GM23338 (cell line): ENCODE measurements at regions not wholly inside any gene's neighbourhood (a gene's known extent, or its start where the extent isn't known, plus 50 kb on each side); places are given as distances from the start of the nearest gene placed in this dataset.

Experiments used
- ATAC-seq: fragments of 200-7000 bp; cut with Tn5 transposase; 3 replicates; pipeline ENCODE4 v1.9.1; 2020
- DNase-seq: peaks from one replicate; pipeline ENCODE4 v3.0.0-alpha.2; 2015; ENCODE audit warnings: low spot score
- H2AFZ ChIP-seq: fragments of 200-600 bp; sonication (generic); 2 replicates; pipeline ENCODE4 v1.8.0; 2016; ENCODE audit warnings: antibody characterized with exemption, mild to moderate bottlenecking, moderate library complexity
- H3F3A ChIP-seq: fragments of 200-600 bp; sonication (generic); replicated peaks from 2 replicates; pipeline ENCODE4 v1.8.0; 2017; ENCODE audit warnings: antibody characterized with exemption, mixed run types, low read depth
- H3K27ac ChIP-seq: fragments of 200-600 bp; sonication (generic); 2 replicates; pipeline ENCODE4 v1.6.1; 2016; ENCODE audit warnings: low read depth
- H3K27me3 ChIP-seq: fragments of 200-600 bp; sonication (generic); 2 replicates; pipeline ENCODE4 v1.8.0; 2016; ENCODE audit warnings: mild to moderate bottlenecking, mixed run types, moderate library complexity; ENCODE audit not compliant: insufficient read depth
- H3K36me3 ChIP-seq: fragments of 200-600 bp; sonication (generic); 2 replicates; pipeline ENCODE4 v1.8.0; 2016; ENCODE audit warnings: mild to moderate bottlenecking; ENCODE audit not compliant: insufficient read depth
- H3K4me1 ChIP-seq: fragments of 200-600 bp; sonication (generic); 2 replicates; pipeline ENCODE4 v1.8.0; 2016; ENCODE audit warnings: mild to moderate bottlenecking, moderate library complexity; ENCODE audit not compliant: insufficient read depth
- H3K4me2 ChIP-seq: fragments of 200-600 bp; sonication (generic); 2 replicates; pipeline ENCODE4 v1.7.1; 2017; ENCODE audit warnings: mixed run types
- H3K4me3 ChIP-seq: fragments of 200-600 bp; sonication (generic); 2 replicates; pipeline ENCODE4 v1.6.1; 2016; ENCODE audit warnings: mixed run types
- H3K79me2 ChIP-seq: fragments of 200-600 bp; sonication (generic); replicated peaks from 2 replicates; pipeline ENCODE4 v1.8.0; 2017; ENCODE audit warnings: mild to moderate bottlenecking; ENCODE audit not compliant: insufficient read depth
- H3K9me2 ChIP-seq: fragments of 200-600 bp; sonication (generic); 2 replicates; pipeline ENCODE4 v1.8.0; 2017; ENCODE audit not compliant: insufficient read depth
- H4K20me1 ChIP-seq: fragments of 200-600 bp; sonication (generic); replicated peaks from 2 replicates; pipeline ENCODE4 v1.8.0; 2017; ENCODE audit warnings: mild to moderate bottlenecking; ENCODE audit not compliant: insufficient read depth
- H3K27ac Mint-ChIP-seq: 2 replicates; pipeline ENCODE4 v1.8.0; 2020; ENCODE audit warnings: inconsistent platforms, mild to moderate bottlenecking, moderate library complexity, mixed read lengths
- H3K27me3 Mint-ChIP-seq: 3 replicates; pipeline ENCODE4 v1.8.0; 2022; ENCODE audit warnings: low read depth, mild to moderate bottlenecking, moderate library complexity, mixed read lengths, inconsistent platforms; ENCODE audit not compliant: insufficient read depth, poor library complexity
- H3K36me3 Mint-ChIP-seq: 3 replicates; pipeline ENCODE4 v1.8.0; 2021; ENCODE audit warnings: low read depth, mild to moderate bottlenecking, inconsistent platforms, moderate library complexity, mixed read lengths
- H3K4me1 Mint-ChIP-seq: 3 replicates; pipeline ENCODE4 v1.8.0; 2020; ENCODE audit warnings: mild to moderate bottlenecking, inconsistent platforms, mixed read lengths
- H3K4me3 Mint-ChIP-seq: 3 replicates; pipeline ENCODE4 v1.8.0; 2021; ENCODE audit warnings: moderate library complexity, mild to moderate bottlenecking, inconsistent platforms, mixed read lengths
- H3K9me3 Mint-ChIP-seq: 3 replicates; pipeline ENCODE4 v1.8.0; 2020; ENCODE audit warnings: moderate library complexity, mild to moderate bottlenecking, inconsistent platforms, mixed read lengths
- CREB1 ChIP-seq: fragments of 250-450 bp; sonication (Bioruptor Pico); IDR thresholded peaks from 2 replicates; pipeline ENCODE4 v1.5.0; 2020; ENCODE audit warnings: low read depth, mild to moderate bottlenecking, moderate library complexity
- CTCF ChIP-seq, 2 experiments: fragments of 200-600 bp in 1 of 2; sonication (generic) in 1 of 2; conservative IDR thresholded peaks; 2 replicates each; pipeline versions ENCODE4 v1.5.1 to v1.6.1; 2016 to 2017; ENCODE audit warnings: antibody characterized with exemption in 2 of 2, low read depth in 2 of 2, mild to moderate bottlenecking in 2 of 2, moderate library complexity in 1 of 2
- ETS1 ChIP-seq: IDR thresholded peaks from 2 replicates; pipeline ENCODE4 v1.6.1; 2016; ENCODE audit warnings: antibody characterized with exemption
- EZH2 ChIP-seq: fragments of 200-600 bp; sonication (generic); IDR thresholded peaks from one replicate; pipeline ENCODE4 v1.8.0; 2017; ENCODE audit warnings: antibody characterized with exemption, mild to moderate bottlenecking, low read depth; ENCODE audit not compliant: unreplicated experiment
- EZH2phosphoT487 ChIP-seq: fragments of 200-600 bp; sonication (generic); IDR thresholded peaks from one replicate; pipeline ENCODE4 v1.8.1; 2018; ENCODE audit warnings: antibody characterized with exemption; ENCODE audit not compliant: unreplicated experiment
- JUNB ChIP-seq: IDR thresholded peaks from one replicate; pipeline ENCODE4 v1.6.1; 2016; ENCODE audit warnings: antibody characterized with exemption; ENCODE audit not compliant: unreplicated experiment
- NANOG ChIP-seq: IDR thresholded peaks from 2 replicates; pipeline ENCODE4 v1.6.1; 2016; ENCODE audit warnings: antibody characterized with exemption, borderline replicate concordance
- POLR2AphosphoS5 ChIP-seq: IDR thresholded peaks from 2 replicates; pipeline ENCODE4 v1.6.1; 2016; ENCODE audit warnings: antibody characterized with exemption, low read depth
- REST ChIP-seq: IDR thresholded peaks from one replicate; pipeline ENCODE4 v1.6.1; 2018; ENCODE audit warnings: antibody characterized with exemption; ENCODE audit not compliant: unreplicated experiment
- STAT1 ChIP-seq: IDR thresholded peaks from one replicate; pipeline ENCODE4 v1.6.1; 2016; ENCODE audit warnings: antibody characterized with exemption; ENCODE audit not compliant: unreplicated experiment
- ZNF114 ChIP-seq: fragments of 250-450 bp; sonication (Bioruptor Pico); IDR thresholded peaks from 2 replicates; pipeline ENCODE4 v1.5.0; 2020; ENCODE audit warnings: mild to moderate bottlenecking, moderate library complexity
- ZNF331 ChIP-seq: fragments of 250-450 bp; sonication (Bioruptor Pico); IDR thresholded peaks from 2 replicates; pipeline ENCODE4 v1.5.0; 2020; ENCODE audit warnings: low read depth, mild to moderate bottlenecking, moderate library complexity
- ZNF462 ChIP-seq: fragments of 250-450 bp; sonication (Bioruptor Pico); IDR thresholded peaks from 2 replicates; pipeline ENCODE4 v1.5.0; 2020; ENCODE audit warnings: mild to moderate bottlenecking, moderate library complexity

GRCh38 chr2:215614296-215614695 is 178.4 kb upstream of the FN1 start:
- Mint-ChIP-seq H3K27ac (peak overlapping the region; percentile 38; the same call in 1 of the 2 replicates), H3K9me3 (peaks cover 24% of the 10 kb centered on the region), H3K4me1 (peaks cover 43% of the 10 kb centered on the region), H3K36me3 (peaks cover 20% of the 10 kb centered on the region), H3K4me3 (no peak overlapping the region; the same call in 2 of the 3 replicates), H3K27me3 (peaks cover 2% of the 10 kb centered on the region)
- Histone ChIP-seq H3K4me3 (no peak overlapping the region), H3K4me2 (peak overlapping the region; percentile 2; the same call in 1 of the 2 replicates), H3K36me3 (no peaks in the 10 kb centered on the region; the same call in 1 of the 2 replicates), H3K4me1 (peaks cover 45% of the 10 kb centered on the region), H3K27me3 (no peaks in the 10 kb centered on the region), H3F3A (no peaks in the 10 kb centered on the region), H2AFZ (no peak overlapping the region), H3K79me2 (no peaks in the 10 kb centered on the region), H3K27ac (no peak overlapping the region), H3K9me2 (no peaks in the 10 kb centered on the region; the same call in 1 of the 2 replicates), H4K20me1 (no peaks in the 10 kb centered on the region)
- DNase-seq (no peak), ATAC-seq (no peak)
- TF ChIP-seq CTCF (conservative IDR thresholded peaks at IDR 0.05; ENCODE audit: low read depth in 2 of 2) (no peak), ETS1 (no peak), EZH2 (no peak), REST (no peak), ZNF331 (no peak), JUNB (no peak), STAT1 (no peak), ZNF462 (CRISPR knock-in tag) (no peak), POLR2AphosphoS5 (no peak), ZNF114 (CRISPR knock-in tag) (no peak), NANOG (no peak), EZH2phosphoT487 (no peak), CREB1 (CRISPR knock-in tag) (no peak)
